ENCODE measurements at regions not wholly inside any gene's neighbourhood (a gene's known extent, or its start where the extent isn't known, plus 50 kb on each side); places are given as distances from the start of the nearest gene placed in this dataset.

DNA sequence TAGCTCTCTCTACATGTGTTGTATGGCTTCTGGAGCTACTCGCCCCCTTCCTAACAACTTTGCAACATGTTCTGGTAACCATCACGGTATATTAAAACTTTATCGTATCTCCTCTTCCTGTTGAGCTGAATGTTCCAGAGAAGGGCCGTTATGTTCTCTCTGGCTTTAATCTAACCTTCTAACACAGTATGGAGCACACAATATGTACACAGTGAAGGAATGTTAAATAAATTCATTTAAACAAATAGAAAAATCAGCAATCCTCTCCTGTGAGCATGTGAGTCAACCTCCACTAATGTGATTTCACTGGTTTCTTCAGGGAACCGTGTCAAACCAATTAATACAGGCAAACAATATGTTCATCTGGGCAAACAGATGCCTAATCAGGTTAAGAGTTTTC lies 319.5 kb upstream of the OR4E1 start:
- Histone ChIP-seq H2AFZ (ENCODE audit: low read length) (no peak overlapping the region), H3K4me2 (ENCODE audit: low read depth, low read length) (no peak overlapping the region), H3K9me3 (ENCODE audit: low read length) (no peaks in the 10 kb centered on the region), H3K36me3 (replicated peaks in 1 of 2; ENCODE audit: control insufficient read depth in 1 of 2, insufficient read depth in 2 of 2, low read length in 2 of 2) (no peaks in the 10 kb centered on the region), H3K4me3 (replicated peaks in 1 of 3; ENCODE audit: insufficient read depth in 1 of 3, low read depth in 2 of 3, low read length in 3 of 3) (no peak overlapping the region), H3K27me3 (ENCODE audit: control insufficient read depth in 1 of 2, insufficient read depth in 2 of 2, low read length in 2 of 2) (no peaks in the 10 kb centered on the region), H3K27ac (ENCODE audit: extremely low read length, insufficient read depth, low read length) (no peak overlapping the region), H3K9ac (ENCODE audit: insufficient read depth, low read depth, low read length) (no peak overlapping the region), H3K79me2 (ENCODE audit: insufficient read depth, low read length) (no peaks in the 10 kb centered on the region), H3K4me1 (ENCODE audit: insufficient read depth, low read length) (no peaks in the 10 kb centered on the region), H4K20me1 (ENCODE audit: insufficient read depth, low read length) (no peaks in the 10 kb centered on the region)
- DNase-seq (ENCODE audit: low spot score) (no peak), FAIRE-seq (no peak), ATAC-seq (no peak)
- TF ChIP-seq ZNF468 (CRISPR knock-in tag; IDR thresholded peaks at IDR 0.05) = no peak
- TF ChIP-seq ZNF17 (CRISPR knock-in tag; IDR thresholded peaks at IDR 0.05) = no peak
- TF ChIP-seq, protein P1, sequence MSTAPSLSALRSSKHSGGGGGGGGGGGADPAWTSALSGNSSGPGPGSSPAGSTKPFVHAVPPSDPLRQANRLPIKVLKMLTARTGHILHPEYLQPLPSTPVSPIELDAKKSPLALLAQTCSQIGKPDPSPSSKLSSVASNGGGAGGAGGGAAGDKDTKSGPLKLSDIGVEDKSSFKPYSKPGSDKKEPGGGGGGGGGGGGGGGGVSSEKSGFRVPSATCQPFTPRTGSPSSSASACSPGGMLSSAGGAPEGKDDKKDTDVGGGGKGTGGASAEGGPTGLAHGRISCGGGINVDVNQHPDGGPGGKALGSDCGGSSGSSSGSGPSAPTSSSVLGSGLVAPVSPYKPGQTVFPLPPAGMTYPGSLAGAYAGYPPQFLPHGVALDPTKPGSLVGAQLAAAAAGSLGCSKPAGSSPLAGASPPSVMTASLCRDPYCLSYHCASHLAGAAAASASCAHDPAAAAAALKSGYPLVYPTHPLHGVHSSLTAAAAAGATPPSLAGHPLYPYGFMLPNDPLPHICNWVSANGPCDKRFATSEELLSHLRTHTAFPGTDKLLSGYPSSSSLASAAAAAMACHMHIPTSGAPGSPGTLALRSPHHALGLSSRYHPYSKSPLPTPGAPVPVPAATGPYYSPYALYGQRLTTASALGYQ (CRISPR knock-in tag; IDR thresholded peaks at IDR 0.05) = no peak
- TF ChIP-seq SMAD1 (CRISPR knock-in tag; IDR thresholded peaks at IDR 0.05; ENCODE audit: borderline replicate concordance, low read depth) = no peak
- TF ChIP-seq ZNF12 (CRISPR knock-in tag; IDR thresholded peaks at IDR 0.05) = no peak
- TF ChIP-seq, protein P2, sequence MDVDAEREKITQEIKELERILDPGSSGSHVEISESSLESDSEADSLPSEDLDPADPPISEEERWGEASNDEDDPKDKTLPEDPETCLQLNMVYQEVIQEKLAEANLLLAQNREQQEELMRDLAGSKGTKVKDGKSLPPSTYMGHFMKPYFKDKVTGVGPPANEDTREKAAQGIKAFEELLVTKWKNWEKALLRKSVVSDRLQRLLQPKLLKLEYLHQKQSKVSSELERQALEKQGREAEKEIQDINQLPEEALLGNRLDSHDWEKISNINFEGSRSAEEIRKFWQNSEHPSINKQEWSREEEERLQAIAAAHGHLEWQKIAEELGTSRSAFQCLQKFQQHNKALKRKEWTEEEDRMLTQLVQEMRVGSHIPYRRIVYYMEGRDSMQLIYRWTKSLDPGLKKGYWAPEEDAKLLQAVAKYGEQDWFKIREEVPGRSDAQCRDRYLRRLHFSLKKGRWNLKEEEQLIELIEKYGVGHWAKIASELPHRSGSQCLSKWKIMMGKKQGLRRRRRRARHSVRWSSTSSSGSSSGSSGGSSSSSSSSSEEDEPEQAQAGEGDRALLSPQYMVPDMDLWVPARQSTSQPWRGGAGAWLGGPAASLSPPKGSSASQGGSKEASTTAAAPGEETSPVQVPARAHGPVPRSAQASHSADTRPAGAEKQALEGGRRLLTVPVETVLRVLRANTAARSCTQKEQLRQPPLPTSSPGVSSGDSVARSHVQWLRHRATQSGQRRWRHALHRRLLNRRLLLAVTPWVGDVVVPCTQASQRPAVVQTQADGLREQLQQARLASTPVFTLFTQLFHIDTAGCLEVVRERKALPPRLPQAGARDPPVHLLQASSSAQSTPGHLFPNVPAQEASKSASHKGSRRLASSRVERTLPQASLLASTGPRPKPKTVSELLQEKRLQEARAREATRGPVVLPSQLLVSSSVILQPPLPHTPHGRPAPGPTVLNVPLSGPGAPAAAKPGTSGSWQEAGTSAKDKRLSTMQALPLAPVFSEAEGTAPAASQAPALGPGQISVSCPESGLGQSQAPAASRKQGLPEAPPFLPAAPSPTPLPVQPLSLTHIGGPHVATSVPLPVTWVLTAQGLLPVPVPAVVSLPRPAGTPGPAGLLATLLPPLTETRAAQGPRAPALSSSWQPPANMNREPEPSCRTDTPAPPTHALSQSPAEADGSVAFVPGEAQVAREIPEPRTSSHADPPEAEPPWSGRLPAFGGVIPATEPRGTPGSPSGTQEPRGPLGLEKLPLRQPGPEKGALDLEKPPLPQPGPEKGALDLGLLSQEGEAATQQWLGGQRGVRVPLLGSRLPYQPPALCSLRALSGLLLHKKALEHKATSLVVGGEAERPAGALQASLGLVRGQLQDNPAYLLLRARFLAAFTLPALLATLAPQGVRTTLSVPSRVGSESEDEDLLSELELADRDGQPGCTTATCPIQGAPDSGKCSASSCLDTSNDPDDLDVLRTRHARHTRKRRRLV (CRISPR knock-in tag; IDR thresholded peaks at IDR 0.05) = no peak
- intact Hi-C loops (cut with micrococcal nuclease; ENCODE audit: unreplicated experiment) = no loop called here
- in situ Hi-C loops (cut with HindIII; ENCODE audit: extremely low pct_ligation_motif_present, low pct_unique_long_range_greater_than_20kb) = no loop called here
- no TSS peak for BruUV-seq (replicated peaks)
- WGBS (ENCODE audit: low lambda C conversion rate) = 2% methylated on average over 5 of the region's 5 CpGs
- ChIA-PET POLR2A (no interaction called here), CTCF (ENCODE audit: low intra/inter-chr PET ratio, low total read pairs) (no interaction called here)

All from HepG2 (cell line).